Neuron (in vitro differentiated cells): ENCODE measurements at regions not wholly inside any gene's neighbourhood (a gene's known extent, or its start where the extent isn't known, plus 50 kb on each side); places are given as distances from the start of the nearest gene placed in this dataset.

Source experiments
- H2AFZ ChIP-seq: one replicate; pipeline ENCODE4 v1.6.1; 2013; ENCODE audit warnings: low read depth, mild to moderate bottlenecking, inconsistent platforms, low read length, moderate library complexity
- H3K27me3 ChIP-seq: one replicate; pipeline ENCODE4 v1.6.1; 2013; ENCODE audit warnings: low read length; ENCODE audit not compliant: insufficient read depth
- H3K36me3 ChIP-seq: one replicate; pipeline ENCODE4 v1.6.1; 2013; ENCODE audit warnings: low read length; ENCODE audit not compliant: insufficient read depth
- H3K4me1 ChIP-seq: one replicate; pipeline ENCODE4 v1.6.1; 2013; ENCODE audit warnings: low read length; ENCODE audit not compliant: insufficient read depth
- H3K4me3 ChIP-seq: 2 replicates; pipeline ENCODE4 v1.5.1; 2013; ENCODE audit warnings: mild to moderate bottlenecking, low read length, moderate library complexity
- H3K9me3 ChIP-seq: one replicate; pipeline ENCODE4 v1.6.1; 2013; ENCODE audit warnings: low read length

DNA sequence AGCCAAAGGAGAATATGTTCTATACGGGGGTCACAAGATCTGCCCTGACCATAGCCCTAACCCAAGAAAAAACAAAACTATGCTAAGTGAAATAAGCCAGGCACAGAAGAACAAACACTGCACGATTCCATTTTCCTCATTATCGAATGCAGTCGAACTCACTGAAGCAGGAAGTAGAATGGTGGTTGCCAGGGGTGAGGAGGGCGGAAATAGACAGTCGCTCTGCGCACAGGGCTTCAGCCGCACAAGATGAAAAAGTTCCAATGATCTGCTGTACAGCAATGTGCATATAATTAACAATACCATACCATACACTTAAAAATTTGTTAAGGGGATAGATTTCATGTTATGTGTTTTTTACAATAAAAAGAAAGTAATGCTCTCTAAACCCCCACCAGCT lies 257.7 kb downstream of the TXNL1 start:
- no peaks in the 10 kb centered on the region for H3K36me3 ChIP-seq

DNA sequence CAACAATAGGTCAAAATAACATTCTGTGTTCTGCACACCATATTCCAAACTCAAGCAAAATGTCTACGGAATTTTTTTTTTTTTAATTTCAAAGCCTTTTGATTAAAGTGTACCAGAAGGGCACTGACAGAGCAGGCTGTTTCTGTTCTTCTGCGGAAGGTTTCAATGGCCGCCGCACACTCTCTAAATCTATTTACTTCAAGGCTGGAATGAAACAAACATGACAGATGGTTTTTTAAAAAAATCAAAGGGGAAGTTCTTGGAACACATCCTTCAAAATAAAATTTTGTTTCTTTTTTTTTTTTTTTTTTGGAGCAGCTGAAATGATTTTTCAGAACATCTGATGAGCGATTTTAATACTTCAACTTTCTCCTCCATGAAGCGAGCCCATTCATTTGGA lies 259.1 kb downstream of the TXNL1 start:
- Histone ChIP-seq H3K36me3 (no peaks in the 10 kb centered on the region), H2AFZ (no peak overlapping the region)

More for the DNA sequence above, 257.7 kb downstream of the TXNL1 start:
- Histone ChIP-seq H2AFZ (no peak overlapping the region), H3K27me3 (no peaks in the 10 kb centered on the region), H3K4me1 (no peaks in the 10 kb centered on the region), H3K4me3 (no peak overlapping the region), H3K9me3 (no peaks in the 10 kb centered on the region)

DNA sequence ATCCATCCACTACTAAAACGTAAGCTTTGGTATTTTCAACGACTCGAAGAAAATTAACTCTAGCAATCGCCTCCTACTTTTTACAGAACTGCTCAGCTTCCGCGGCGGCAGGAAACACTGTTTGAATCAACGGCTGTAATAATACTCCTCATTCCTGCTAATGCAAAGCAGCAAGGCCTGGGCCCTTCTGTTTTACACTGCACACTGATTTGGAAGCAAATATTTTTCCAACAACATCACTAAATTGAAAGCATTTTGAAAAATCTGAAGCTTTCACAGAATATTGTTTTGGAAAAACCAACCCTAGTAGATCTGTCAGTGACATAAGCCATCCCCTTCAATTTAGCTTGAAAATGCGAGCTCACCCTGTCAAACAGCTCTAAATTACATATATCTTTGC lies 261.2 kb downstream of the TXNL1 start:
- Histone ChIP-seq H2AFZ (no peak overlapping the region), H3K9me3 (no peaks in the 10 kb centered on the region), H3K4me1 (no peaks in the 10 kb centered on the region), H3K4me3 (no peak overlapping the region), H3K27me3 (no peaks in the 10 kb centered on the region), H3K36me3 (no peaks in the 10 kb centered on the region)

More for the DNA sequence above, 259.1 kb downstream of the TXNL1 start:
- Histone ChIP-seq H3K9me3 (no peaks in the 10 kb centered on the region), H3K4me3 (no peak overlapping the region), H3K4me1 (no peaks in the 10 kb centered on the region), H3K27me3 (no peaks in the 10 kb centered on the region)

DNA sequence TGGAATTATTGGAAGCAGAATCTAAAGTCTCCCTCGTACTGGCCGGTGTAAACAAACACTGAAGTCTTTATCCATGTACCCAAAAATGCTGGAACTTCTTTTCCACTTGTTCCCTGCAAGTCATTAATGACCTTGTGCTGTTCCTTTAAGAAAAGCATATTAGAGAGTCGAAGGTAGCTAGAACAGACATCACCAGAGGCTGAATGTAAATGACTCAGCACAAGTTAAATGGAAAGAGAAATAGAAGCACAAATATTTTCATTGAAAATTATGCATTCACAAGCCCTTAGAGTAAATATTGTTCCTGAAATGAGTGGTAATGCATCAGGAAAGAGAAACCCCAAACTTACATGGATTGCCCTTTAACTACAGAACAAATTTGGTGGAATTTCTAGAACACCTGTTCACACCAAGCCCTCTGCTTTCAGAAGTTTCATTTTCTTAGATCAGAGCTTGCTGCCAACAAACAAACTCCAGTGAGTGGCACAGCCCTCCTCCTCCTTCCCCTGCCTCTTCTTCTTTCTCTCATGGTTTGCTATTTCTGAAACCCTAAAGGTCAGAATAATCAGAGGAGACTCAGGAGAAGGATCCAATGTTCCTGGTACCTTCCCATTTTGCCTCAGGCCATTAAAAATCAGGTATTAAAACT lies 264.3 kb downstream of the TXNL1 start:
- H2AFZ ChIP-seq, result no peak overlapping the region
- no peaks in the 10 kb centered on the region for H3K9me3 ChIP-seq
- H3K36me3 ChIP-seq, result no peaks in the 10 kb centered on the region
- no peak overlapping the region for H3K4me3 ChIP-seq
- H3K4me1 ChIP-seq, result no peaks in the 10 kb centered on the region
- no peaks in the 10 kb centered on the region for H3K27me3 ChIP-seq

DNA sequence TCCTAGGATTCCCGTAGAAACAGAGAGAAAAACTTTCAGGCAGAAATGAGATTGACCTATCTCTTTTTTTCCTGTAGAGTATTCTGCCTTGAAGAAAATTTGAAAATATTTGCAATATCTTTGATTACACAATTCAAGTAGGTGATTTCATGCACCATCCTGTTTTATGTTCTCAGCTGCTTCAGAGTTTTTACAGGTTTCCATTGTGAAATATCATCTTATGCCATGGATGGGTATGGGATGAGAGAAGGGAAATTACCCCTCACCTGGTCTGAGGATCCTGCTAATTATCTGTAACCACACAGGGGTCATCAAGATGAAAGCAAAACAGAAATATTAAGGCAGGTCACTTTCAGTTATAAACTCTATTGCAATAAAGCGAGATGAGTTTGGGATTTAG lies 264.8 kb downstream of the TXNL1 start:
- Histone ChIP-seq H2AFZ (no peak overlapping the region), H3K27me3 (no peaks in the 10 kb centered on the region), H3K4me1 (no peaks in the 10 kb centered on the region), H3K4me3 (no peak overlapping the region), H3K9me3 (no peaks in the 10 kb centered on the region), H3K36me3 (no peaks in the 10 kb centered on the region)

DNA sequence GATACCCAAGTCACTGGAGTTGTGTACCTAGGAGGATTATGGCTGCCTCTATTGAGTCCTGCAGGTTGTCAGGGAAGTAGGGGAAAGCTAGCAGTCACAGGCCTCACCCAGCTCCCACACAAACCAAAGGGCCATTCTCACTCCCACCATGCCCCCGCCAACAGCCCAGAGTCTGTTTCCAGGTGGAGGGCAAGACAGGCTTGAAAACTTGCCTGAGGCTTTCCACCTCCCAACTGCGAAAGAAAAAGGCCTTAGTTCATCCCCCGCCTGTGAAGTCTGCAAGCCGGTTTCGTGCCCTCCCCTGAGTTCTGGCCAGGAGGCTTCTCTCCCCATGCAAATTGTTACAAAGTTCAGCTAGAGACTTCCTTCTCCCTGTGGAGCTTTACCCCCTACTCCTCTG lies 270.3 kb downstream of the TXNL1 start:
- H3K27me3 ChIP-seq, result no peaks in the 10 kb centered on the region
- no peaks in the 10 kb centered on the region for H3K4me1 ChIP-seq
- H3K36me3 ChIP-seq, result no peaks in the 10 kb centered on the region
- H2AFZ ChIP-seq, result no peak overlapping the region
- no peaks in the 10 kb centered on the region for H3K9me3 ChIP-seq
- no peak overlapping the region for H3K4me3 ChIP-seq

DNA sequence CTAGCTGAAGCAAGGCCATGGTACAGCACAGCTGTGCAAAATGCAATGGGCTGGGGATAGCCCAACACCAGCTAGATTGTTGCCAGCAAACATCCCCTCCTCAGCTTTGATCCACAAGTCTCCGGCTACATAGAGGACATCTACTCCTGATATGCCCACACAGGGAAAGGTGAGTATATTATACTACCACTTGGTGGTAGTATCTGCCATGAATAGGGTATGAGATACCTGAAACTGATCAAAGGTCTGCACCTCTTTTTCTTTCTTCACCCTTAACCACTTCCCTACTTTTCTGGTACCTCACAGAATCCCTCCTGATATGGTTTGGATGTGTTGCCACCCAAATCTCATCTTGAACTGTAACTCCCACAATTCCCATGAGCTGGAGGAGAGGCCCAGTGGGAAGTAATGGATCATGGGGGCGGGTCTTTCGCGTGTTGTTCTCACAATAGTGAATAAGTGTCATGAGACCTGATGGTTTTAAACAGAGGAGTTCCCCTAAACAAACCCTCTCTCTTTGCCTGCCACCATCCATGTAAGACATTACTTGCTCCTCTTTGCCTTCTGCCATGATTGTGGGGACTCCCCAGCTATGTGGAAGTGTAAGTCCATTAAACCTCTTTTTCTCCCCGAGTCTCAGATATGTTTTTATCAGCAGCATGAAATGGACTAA lies 279.6 kb downstream of the TXNL1 start:
- Histone ChIP-seq H3K9me3 (no peaks in the 10 kb centered on the region), H3K4me1 (no peaks in the 10 kb centered on the region), H3K36me3 (no peaks in the 10 kb centered on the region), H2AFZ (no peak overlapping the region), H3K4me3 (no peak overlapping the region), H3K27me3 (no peaks in the 10 kb centered on the region)

DNA sequence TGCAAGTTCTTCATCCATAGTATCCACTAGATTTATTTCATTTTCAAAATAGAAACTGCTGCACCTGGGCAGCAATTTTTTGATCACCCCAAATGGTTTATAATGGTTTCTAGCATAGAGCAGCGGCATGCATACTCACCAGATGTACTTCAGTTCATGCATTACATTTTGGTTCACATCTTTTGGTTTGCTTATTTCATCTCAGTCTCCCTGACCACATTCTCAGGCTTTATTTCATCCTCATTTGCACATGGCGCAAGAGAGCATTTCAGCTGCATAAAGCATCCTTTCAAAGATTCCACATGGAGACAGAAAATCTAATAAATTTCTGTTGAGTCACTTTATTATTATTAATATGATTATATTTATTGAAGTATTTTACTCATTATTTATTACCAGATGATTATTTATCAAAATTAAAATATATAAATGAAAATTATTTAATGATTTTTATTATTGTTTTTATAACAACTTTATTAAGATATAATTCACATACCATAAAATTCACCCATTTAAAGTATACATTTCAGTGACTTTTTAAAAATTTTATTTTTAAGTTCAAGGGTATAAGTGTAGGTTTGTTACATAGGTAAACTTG lies 284.6 kb downstream of the TXNL1 start:
- no peaks in the 10 kb centered on the region for H3K4me1 ChIP-seq

DNA sequence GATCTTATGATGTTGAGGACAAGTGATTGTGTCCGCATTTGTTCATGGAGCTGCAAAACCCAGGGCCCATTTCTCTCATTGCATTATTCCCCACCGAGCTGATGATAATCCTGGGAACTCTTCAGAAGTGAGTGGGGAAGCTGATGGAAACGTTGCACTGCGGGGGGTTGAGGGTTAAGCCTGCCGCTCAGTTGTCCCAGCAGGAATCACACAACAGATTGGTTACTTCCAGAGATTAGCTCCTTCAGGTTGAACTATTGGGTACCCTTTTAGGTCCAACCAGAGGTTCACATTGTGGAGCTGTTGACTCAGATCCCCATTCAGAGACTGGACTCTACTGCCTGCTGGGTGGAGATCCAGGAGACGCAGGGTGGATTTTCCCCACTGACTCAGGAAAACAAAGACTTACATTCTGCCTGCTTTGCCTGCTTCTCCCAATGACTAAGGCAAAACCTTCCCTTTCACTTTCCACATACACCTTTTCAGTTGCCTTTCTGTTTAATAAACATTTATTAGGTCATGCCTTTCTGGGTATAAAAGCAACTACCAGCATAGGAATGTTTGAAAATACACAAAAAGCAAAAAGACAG lies 286.4 kb downstream of the TXNL1 start:
- Histone ChIP-seq H3K4me1 (no peaks in the 10 kb centered on the region), H3K27me3 (no peaks in the 10 kb centered on the region), H3K4me3 (no peak overlapping the region), H2AFZ (no peak overlapping the region), H3K36me3 (no peaks in the 10 kb centered on the region), H3K9me3 (no peaks in the 10 kb centered on the region)

More for the DNA sequence above, 284.6 kb downstream of the TXNL1 start:
- H3K4me3 ChIP-seq, result no peak overlapping the region
- H3K9me3 ChIP-seq, result no peaks in the 10 kb centered on the region
- H3K27me3 ChIP-seq, result no peaks in the 10 kb centered on the region
- no peaks in the 10 kb centered on the region for H3K36me3 ChIP-seq
- no peak overlapping the region for H2AFZ ChIP-seq

DNA sequence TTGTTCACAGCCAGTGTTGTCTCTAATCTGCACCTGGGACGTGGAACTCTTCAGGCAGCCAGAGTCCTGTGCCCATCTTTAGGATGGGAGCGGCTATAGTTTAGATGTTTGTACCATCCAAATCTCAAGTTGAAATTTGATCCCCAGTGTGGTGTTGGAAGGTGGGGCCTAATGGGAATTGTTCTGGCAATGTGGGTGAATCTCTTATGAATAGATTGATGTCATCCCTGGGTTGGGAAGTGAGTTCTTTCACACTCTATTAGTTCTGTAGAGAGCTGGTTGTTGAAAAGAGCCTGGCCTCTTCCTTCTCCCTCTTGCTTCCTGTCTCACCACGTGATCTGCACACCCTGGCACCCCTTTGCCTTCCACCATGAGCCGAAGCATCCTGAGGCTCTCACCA lies 300.9 kb downstream of the TXNL1 start:
- no peaks in the 10 kb centered on the region for H3K27me3 ChIP-seq
- peaks cover 6% of the 10 kb centered on the region for H3K4me1 ChIP-seq
- H3K4me3 ChIP-seq, result no peak overlapping the region
- no peaks in the 10 kb centered on the region for H3K9me3 ChIP-seq
- H3K36me3 ChIP-seq, result no peaks in the 10 kb centered on the region
- H2AFZ ChIP-seq, result no peak overlapping the region

DNA sequence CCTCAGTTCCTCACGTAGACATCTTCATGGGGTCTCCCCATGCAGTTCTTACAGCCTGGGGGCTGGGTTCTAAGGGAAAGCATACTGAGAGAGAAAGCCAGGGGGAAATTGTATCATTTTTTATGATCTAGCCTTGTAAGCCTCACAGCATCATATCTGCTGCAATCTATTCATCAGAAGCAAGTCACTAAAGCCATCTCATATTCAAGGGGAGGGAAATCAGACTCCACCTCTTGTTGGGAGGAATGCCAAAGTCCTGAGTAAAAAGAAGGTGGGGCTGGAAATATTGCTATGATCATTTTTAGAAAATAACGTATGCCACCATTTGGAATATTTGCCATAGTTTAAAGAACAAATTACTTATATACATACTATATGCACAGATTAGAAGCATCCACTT lies 304.6 kb downstream of the TXNL1 start:
- Histone ChIP-seq H3K36me3 (no peaks in the 10 kb centered on the region), H3K9me3 (no peaks in the 10 kb centered on the region)

DNA sequence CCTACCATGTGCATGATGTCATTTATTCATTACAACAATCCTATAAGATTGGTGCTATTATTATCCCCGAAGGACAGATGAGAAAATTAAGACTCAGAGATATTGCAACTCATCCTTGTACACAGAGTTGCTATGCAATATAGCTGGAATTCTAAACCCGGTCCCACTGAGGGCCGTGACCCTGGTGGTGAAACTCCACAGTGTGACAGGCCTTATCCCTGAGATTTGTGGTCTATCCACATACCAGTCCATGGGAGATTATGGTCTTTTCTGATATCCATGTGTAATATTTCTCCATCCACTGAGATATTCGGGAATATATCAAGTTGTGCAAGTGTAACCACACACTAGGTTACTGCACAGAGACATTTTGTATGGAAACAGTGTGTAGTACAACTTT lies 305.2 kb downstream of the TXNL1 start:
- H3K9me3 ChIP-seq, result no peaks in the 10 kb centered on the region
- no peaks in the 10 kb centered on the region for H3K36me3 ChIP-seq
- H3K4me3 ChIP-seq, result no peak overlapping the region
- H3K4me1 ChIP-seq, result peaks cover 6% of the 10 kb centered on the region
- H3K27me3 ChIP-seq, result no peaks in the 10 kb centered on the region
- H2AFZ ChIP-seq, result no peak overlapping the region

More for the DNA sequence above, 304.6 kb downstream of the TXNL1 start:
- Histone ChIP-seq H3K4me1 (peaks cover 6% of the 10 kb centered on the region), H2AFZ (no peak overlapping the region), H3K27me3 (no peaks in the 10 kb centered on the region), H3K4me3 (no peak overlapping the region)

DNA sequence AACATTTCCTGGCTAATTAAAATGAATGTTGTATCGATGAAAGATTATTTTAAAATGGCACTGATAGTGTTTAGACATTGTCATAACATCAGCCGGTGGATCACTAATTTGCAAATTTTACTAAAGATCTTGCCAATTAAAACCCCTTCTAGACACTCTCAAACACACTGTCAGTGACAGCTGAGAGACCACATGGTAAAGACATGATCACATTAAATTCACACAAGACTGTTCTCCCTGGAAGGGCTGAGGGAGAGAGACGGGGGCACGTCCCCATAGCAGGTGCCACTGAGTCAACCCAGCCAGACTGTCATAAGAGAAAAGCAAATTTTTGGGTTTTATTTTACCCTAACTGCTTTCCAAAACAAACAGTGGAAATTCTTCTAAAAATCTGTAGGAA lies 306.0 kb downstream of the TXNL1 start:
- H3K4me3 ChIP-seq, result no peak overlapping the region
- H3K4me1 ChIP-seq, result peaks cover 2% of the 10 kb centered on the region
- no peaks in the 10 kb centered on the region for H3K36me3 ChIP-seq
- no peaks in the 10 kb centered on the region for H3K9me3 ChIP-seq
- H2AFZ ChIP-seq, result no peak overlapping the region
- H3K27me3 ChIP-seq, result no peaks in the 10 kb centered on the region
